ENCODE measurements at regions not wholly inside any gene's neighbourhood (a gene's known extent, or its start where the extent isn't known, plus 50 kb on each side); places are given as distances from the start of the nearest gene placed in this dataset.

- Histone ChIP-seq H3K36me3 (ENCODE audit: insufficient read depth, low read length) (no peaks in the 10 kb centered on the region), H3K4me2 (ENCODE audit: low read length) (no peak overlapping the region), H3K27me3 (ENCODE audit: control insufficient read depth, insufficient read depth, low read length) (no peaks in the 10 kb centered on the region), H3K9me3 (replicated peaks; ENCODE audit: low read length) (no peaks in the 10 kb centered on the region), H3K9ac (ENCODE audit: low read depth, low read length) (no peak overlapping the region), H3K4me3 (ENCODE audit: low read length) (no peak overlapping the region), H3K4me1 (ENCODE audit: control insufficient read depth, insufficient read depth, low read length) (no peaks in the 10 kb centered on the region)
Observed at GRCh38 chr13:105297839-105298238, 1237.6 kb downstream of the EFNB2 start.

DNA sequence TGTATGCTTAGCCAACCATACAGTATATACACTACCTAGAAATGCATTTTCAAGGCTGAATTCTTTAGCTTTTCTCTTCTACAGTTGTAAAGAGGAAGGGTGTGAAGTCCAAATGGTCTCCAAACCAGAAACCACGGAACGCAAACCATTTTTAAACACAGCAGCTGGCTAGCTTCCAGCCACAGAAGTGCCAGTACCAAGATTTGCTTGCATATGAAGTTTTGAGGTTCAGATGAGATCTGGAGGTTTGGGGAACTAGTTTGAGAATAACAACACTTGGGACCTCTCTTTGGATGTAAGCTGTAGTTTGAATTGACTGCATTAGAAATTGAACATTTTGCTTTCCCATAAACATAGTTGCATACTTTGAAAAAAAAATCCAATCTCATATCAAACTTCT is 1243.5 kb downstream of the EFNB2 start:
- Histone ChIP-seq H3K27me3 (ENCODE audit: control insufficient read depth, insufficient read depth, low read length) (no peaks in the 10 kb centered on the region), H3K4me1 (ENCODE audit: control insufficient read depth, insufficient read depth, low read length) (no peaks in the 10 kb centered on the region), H3K4me3 (ENCODE audit: low read length) (no peak overlapping the region), H3K4me2 (ENCODE audit: low read length) (no peak overlapping the region), H3K9ac (ENCODE audit: low read depth, low read length) (no peak overlapping the region), H3K9me3 (replicated peaks; ENCODE audit: low read length) (no peaks in the 10 kb centered on the region), H3K36me3 (ENCODE audit: insufficient read depth, low read length) (no peaks in the 10 kb centered on the region)

DNA sequence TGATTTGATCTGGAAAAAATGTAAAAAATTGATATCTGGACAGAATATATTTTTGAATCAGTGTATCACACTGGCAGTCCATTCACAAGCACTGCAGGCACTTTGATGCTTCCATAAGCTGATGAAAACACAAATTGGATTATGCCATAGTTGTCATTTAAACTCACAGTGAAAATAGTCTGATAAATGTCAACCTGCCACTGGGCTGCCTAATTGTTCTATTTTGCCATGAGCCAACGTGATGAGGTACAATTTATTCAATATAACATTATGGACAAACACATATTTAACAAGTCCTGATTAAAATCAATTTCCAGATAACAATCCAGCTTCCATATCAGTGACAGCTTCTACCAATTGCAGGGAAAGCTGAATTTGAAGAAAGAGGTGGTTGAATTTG is 1244.9 kb downstream of the EFNB2 start:
- no peak overlapping the region for H3K4me3 ChIP-seq (ENCODE audit: low read length)
- no peaks in the 10 kb centered on the region for H3K4me1 ChIP-seq (ENCODE audit: control insufficient read depth, insufficient read depth, low read length)
- H3K4me2 ChIP-seq (ENCODE audit: low read length), result no peak overlapping the region
- no peaks in the 10 kb centered on the region for H3K9me3 ChIP-seq (replicated peaks; ENCODE audit: low read length)
- H3K9ac ChIP-seq (ENCODE audit: low read depth, low read length), result no peak overlapping the region
- H3K27me3 ChIP-seq (ENCODE audit: control insufficient read depth, insufficient read depth, low read length), result no peaks in the 10 kb centered on the region
- no peaks in the 10 kb centered on the region for H3K36me3 ChIP-seq (ENCODE audit: insufficient read depth, low read length)

- H3K4me2 ChIP-seq (ENCODE audit: low read length), result no peak overlapping the region
- no peaks in the 10 kb centered on the region for H3K9me3 ChIP-seq (replicated peaks; ENCODE audit: low read length)
- no peaks in the 10 kb centered on the region for H3K27me3 ChIP-seq (ENCODE audit: control insufficient read depth, insufficient read depth, low read length)
- H3K4me3 ChIP-seq (ENCODE audit: low read length), result no peak overlapping the region
- no peak overlapping the region for H3K9ac ChIP-seq (ENCODE audit: low read depth, low read length)
- no peaks in the 10 kb centered on the region for H3K36me3 ChIP-seq (ENCODE audit: insufficient read depth, low read length)
- H3K4me1 ChIP-seq (ENCODE audit: control insufficient read depth, insufficient read depth, low read length), result no peaks in the 10 kb centered on the region
Observed at GRCh38 chr13:105285526-105285925, 1249.9 kb downstream of the EFNB2 start.

DNA sequence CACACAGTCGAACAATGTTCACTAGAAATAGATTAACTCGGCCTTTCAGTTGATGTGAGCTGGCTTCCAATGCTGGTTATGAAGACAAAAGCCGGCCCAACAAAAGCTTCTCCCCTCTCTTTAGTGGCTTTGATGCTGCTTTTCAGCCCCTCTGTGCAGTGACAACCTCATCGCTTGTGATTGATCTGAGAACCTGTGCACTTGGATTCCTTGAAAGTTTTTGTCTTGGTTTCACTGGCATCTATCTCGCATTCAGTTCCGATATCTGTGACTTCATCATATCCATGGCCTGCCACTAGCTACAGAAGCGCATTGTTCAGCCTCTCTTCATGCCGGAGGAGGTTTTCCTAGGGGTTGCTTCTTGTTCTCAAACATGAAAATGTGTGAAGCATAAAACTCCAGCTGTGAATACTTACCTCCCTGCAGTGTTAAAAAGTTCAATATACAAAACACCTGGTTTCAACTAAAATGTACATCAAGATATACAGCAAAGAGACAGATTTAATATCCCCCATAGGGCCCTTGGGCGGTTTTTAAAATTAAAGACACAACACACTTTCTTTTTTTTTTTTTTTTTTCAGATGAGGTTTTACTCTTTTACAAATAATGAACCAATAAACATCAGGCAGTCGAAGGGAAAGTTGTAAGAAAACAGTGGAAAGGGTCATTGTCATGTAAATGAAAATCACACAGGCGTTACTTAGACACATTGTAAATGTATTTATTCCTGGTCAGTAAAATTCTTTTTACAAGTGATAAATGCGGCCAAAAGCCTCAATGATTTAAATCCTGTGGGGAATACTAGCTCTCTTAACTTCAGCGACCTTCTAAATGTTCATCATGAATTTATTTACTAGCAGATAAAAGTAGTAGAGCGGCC is 1252.8 kb downstream of the EFNB2 start:
- Histone ChIP-seq H3K4me3 (ENCODE audit: low read length) (no peak overlapping the region), H3K36me3 (ENCODE audit: insufficient read depth, low read length) (no peaks in the 10 kb centered on the region), H3K9ac (ENCODE audit: low read depth, low read length) (no peak overlapping the region), H3K9me3 (replicated peaks; ENCODE audit: low read length) (no peaks in the 10 kb centered on the region), H3K4me1 (ENCODE audit: control insufficient read depth, insufficient read depth, low read length) (no peaks in the 10 kb centered on the region), H3K4me2 (ENCODE audit: low read length) (no peak overlapping the region), H3K27me3 (ENCODE audit: control insufficient read depth, insufficient read depth, low read length) (no peaks in the 10 kb centered on the region)

DNA sequence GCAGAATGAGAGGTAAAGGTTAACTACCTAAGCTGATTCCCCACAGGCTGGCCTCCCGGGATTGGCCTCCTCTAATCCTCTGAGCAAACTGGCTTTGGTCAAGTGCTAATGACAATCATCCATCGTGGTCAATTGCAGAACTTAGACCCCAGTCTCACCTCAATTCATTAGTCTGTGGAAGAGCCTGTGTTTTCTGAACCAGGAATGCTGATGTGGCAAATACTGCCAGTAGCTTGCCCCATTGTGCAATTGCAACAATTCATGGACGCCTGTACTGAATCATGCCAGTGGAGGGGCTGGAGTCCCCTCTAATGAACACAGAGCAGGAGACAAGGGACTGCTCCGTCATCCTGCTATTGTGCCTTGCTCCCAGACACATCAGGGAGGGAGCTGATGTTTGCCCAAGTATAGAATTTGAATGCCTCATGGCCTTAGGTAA is 1256.5 kb downstream of the EFNB2 start:
- no peak overlapping the region for H3K4me3 ChIP-seq (ENCODE audit: low read length)
- no peaks in the 10 kb centered on the region for H3K9me3 ChIP-seq (replicated peaks; ENCODE audit: low read length)
- no peak overlapping the region for H3K9ac ChIP-seq (ENCODE audit: low read depth, low read length)
- H3K4me1 ChIP-seq (ENCODE audit: control insufficient read depth, insufficient read depth, low read length), result no peaks in the 10 kb centered on the region
- no peaks in the 10 kb centered on the region for H3K36me3 ChIP-seq (ENCODE audit: insufficient read depth, low read length)
- H3K4me2 ChIP-seq (ENCODE audit: low read length), result no peak overlapping the region
- no peaks in the 10 kb centered on the region for H3K27me3 ChIP-seq (ENCODE audit: control insufficient read depth, insufficient read depth, low read length)

DNA sequence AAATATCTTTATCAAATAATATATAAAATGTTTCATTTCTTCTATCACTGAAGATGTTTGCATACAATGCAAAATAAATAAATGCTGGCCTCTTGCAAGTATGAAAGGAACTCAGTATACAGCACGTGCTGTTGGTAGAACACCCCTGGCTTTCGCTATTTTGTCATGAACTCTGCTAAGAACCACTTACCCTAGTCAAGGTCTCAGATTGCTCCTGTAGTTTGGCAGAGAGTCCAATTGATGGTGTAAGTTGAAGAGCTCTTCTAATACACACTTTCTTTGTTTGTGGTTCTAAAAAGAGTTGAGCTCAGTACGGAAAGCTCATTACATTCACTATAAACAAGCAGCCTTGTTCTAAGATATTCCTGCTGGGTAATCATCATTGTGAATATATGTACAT is 1258.9 kb downstream of the EFNB2 start:
- no peak overlapping the region for H3K4me3 ChIP-seq (ENCODE audit: low read length)
- H3K9me3 ChIP-seq (replicated peaks; ENCODE audit: low read length), result no peaks in the 10 kb centered on the region

GRCh38 chr13:105273665-105274222 is 1261.7 kb downstream of the EFNB2 start:
- no peaks in the 10 kb centered on the region for H3K36me3 ChIP-seq (ENCODE audit: insufficient read depth, low read length)
- no peak overlapping the region for H3K9ac ChIP-seq (ENCODE audit: low read depth, low read length)
- no peak overlapping the region for H3K4me2 ChIP-seq (ENCODE audit: low read length)
- H3K9me3 ChIP-seq (replicated peaks; ENCODE audit: low read length), result no peaks in the 10 kb centered on the region
- no peaks in the 10 kb centered on the region for H3K27me3 ChIP-seq (ENCODE audit: control insufficient read depth, insufficient read depth, low read length)
- H3K4me3 ChIP-seq (ENCODE audit: low read length), result no peak overlapping the region
- H3K4me1 ChIP-seq (ENCODE audit: control insufficient read depth, insufficient read depth, low read length), result no peaks in the 10 kb centered on the region

More for the DNA sequence above, 1258.9 kb downstream of the EFNB2 start:
- no peak overlapping the region for H3K9ac ChIP-seq (ENCODE audit: low read depth, low read length)
- H3K4me2 ChIP-seq (ENCODE audit: low read length), result no peak overlapping the region
- H3K27me3 ChIP-seq (ENCODE audit: control insufficient read depth, insufficient read depth, low read length), result no peaks in the 10 kb centered on the region
- H3K36me3 ChIP-seq (ENCODE audit: insufficient read depth, low read length), result no peaks in the 10 kb centered on the region
- H3K4me1 ChIP-seq (ENCODE audit: control insufficient read depth, insufficient read depth, low read length), result no peaks in the 10 kb centered on the region

DNA sequence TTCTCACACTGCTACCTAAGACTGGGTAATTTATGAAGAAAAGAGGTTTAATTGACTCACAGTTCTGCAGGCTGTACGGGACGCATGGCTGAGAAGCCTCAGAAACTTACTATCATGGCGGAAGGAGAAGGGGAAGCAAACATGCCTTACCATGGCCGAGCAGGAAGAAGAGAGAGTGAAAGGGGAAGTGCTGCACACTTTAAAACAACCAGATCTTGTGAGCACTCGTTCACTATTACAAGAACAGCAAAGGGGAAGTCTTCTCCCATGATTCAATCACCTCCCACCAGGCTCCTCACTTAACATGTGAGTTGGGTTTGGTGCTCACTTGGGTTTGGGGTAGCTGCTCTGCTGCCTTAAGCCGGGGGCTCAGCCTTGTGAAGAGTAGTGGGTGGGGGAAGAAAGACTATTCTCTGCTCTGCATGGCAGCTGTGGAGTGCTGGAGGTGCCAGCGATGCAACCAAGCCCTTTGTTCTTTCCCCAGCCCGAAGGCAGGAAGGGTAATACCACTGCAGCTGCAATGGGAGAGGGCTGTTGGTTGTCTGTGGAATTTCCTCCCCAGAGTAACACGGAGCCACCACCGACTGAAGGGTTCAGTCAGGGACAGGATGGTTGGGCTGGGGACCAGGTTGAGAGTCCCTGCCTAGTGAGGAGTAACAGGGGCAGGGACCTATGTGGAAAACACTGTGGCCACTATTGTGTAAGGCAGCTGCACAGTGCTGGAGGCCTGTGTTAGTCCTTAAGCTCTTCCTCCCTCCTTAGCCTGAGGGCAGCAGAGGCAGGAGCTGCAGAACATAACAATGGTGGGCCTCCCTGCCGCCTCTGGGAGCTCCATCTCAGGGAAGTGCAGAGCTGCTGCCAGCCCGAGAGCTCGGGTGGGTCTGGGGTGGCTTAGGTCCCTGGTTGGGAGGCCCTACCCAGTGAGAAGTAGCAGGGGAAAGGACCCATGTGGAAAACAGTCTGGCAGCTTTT is 1262.5 kb downstream of the EFNB2 start:
- Histone ChIP-seq H3K36me3 (ENCODE audit: insufficient read depth, low read length) (no peaks in the 10 kb centered on the region), H3K27me3 (ENCODE audit: control insufficient read depth, insufficient read depth, low read length) (no peaks in the 10 kb centered on the region), H3K4me2 (ENCODE audit: low read length) (no peak overlapping the region), H3K9ac (ENCODE audit: low read depth, low read length) (no peak overlapping the region), H3K4me3 (ENCODE audit: low read length) (no peak overlapping the region), H3K9me3 (replicated peaks; ENCODE audit: low read length) (no peaks in the 10 kb centered on the region), H3K4me1 (ENCODE audit: control insufficient read depth, insufficient read depth, low read length) (no peaks in the 10 kb centered on the region)

DNA sequence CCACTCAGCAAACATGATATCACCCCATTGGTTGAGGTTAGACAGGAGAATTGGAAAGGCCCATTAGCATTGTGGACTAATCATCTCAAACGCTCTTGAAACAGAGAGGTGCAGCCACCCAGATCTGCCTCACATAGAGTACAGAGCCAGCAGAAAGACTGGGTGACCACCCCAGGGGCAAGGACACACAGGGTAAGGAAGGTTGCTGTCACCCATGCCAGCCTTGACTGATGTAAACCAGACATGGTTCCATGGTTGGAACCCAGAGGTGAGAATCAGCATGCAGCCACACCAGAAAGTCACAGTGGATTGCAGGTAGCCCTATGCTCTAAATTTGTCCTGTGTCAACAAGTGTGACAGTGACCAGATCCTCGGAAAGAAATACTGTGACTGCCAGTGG is 1268.8 kb downstream of the EFNB2 start:
- Histone ChIP-seq H3K4me1 (ENCODE audit: control insufficient read depth, insufficient read depth, low read length) (no peaks in the 10 kb centered on the region), H3K4me2 (ENCODE audit: low read length) (no peak overlapping the region), H3K9ac (ENCODE audit: low read depth, low read length) (no peak overlapping the region), H3K36me3 (ENCODE audit: insufficient read depth, low read length) (no peaks in the 10 kb centered on the region), H3K27me3 (ENCODE audit: control insufficient read depth, insufficient read depth, low read length) (no peaks in the 10 kb centered on the region), H3K4me3 (ENCODE audit: low read length) (no peak overlapping the region), H3K9me3 (replicated peaks; ENCODE audit: low read length) (no peaks in the 10 kb centered on the region)

DNA sequence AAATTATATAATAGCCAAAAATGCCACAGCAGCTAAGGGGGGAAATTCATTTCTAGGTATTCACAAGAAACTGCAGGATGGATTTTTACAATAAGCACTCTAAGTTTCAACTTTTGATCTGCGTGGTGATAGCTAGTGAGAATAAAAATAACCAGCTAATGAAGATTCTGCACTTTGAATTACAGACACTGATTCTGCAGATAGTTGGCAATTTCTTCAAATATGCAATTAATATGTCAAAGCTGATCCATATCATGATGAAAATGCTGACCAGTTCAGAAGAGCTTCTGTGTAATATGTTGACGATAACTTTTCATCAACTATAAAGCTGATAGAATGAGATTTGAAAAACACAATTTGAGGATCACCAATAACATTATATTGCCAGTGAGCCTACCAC is 1272.9 kb downstream of the EFNB2 start:
- Histone ChIP-seq H3K4me3 (ENCODE audit: low read length) (no peak overlapping the region), H3K9ac (ENCODE audit: low read depth, low read length) (no peak overlapping the region), H3K4me1 (ENCODE audit: control insufficient read depth, insufficient read depth, low read length) (no peaks in the 10 kb centered on the region), H3K36me3 (ENCODE audit: insufficient read depth, low read length) (no peaks in the 10 kb centered on the region), H3K27me3 (ENCODE audit: control insufficient read depth, insufficient read depth, low read length) (no peaks in the 10 kb centered on the region), H3K4me2 (ENCODE audit: low read length) (no peak overlapping the region), H3K9me3 (replicated peaks; ENCODE audit: low read length) (no peaks in the 10 kb centered on the region)

Measured in skeletal muscle satellite cell (primary cell).